ENCODE measurements at regions not wholly inside any gene's neighbourhood (a gene's known extent, or its start where the extent isn't known, plus 50 kb on each side); places are given as distances from the start of the nearest gene placed in this dataset.

GRCh38 chr14:71238835-71239234 lies 331.6 kb downstream of the PCNX1 start:
- H3K4me1 ChIP-seq (ENCODE audit: insufficient read depth): no peaks in the 10 kb centered on the region
- Mint-ChIP-seq H3K27ac (no peak overlapping the region), H3K4me1 (peaks cover 2% of the 10 kb centered on the region; the same call in 1 of the 3 replicates), H3K4me3 (no peak overlapping the region), H3K9me3 (no peaks in the 10 kb centered on the region), H3K36me3 (ENCODE audit: low read depth) (no peaks in the 10 kb centered on the region), H3K27me3 (ENCODE audit: insufficient read depth, low read depth, poor library complexity) (peaks cover 5% of the 10 kb centered on the region)
- no peak overlapping the region for H3K27ac ChIP-seq (ENCODE audit: low read depth)
- H3K4me2 ChIP-seq: no peak overlapping the region
- no peak overlapping the region for H2AFZ ChIP-seq
- no peaks in the 10 kb centered on the region for H3K36me3 ChIP-seq (ENCODE audit: insufficient read depth)
- H3F3A ChIP-seq (replicated peaks; ENCODE audit: low read depth): no peaks in the 10 kb centered on the region
- H3K79me2 ChIP-seq (replicated peaks; ENCODE audit: insufficient read depth): no peaks in the 10 kb centered on the region
- no peak for TF ChIP-seq CREB1 (CRISPR knock-in tag; IDR thresholded peaks at IDR 0.05; ENCODE audit: low read depth)
- no peak for TF ChIP-seq POLR2AphosphoS5 (IDR thresholded peaks at IDR 0.05; ENCODE audit: low read depth)
- TF ChIP-seq EZH2phosphoT487 (IDR thresholded peaks at IDR 0.05; ENCODE audit: unreplicated experiment): no peak
- TF ChIP-seq, protein P1, sequence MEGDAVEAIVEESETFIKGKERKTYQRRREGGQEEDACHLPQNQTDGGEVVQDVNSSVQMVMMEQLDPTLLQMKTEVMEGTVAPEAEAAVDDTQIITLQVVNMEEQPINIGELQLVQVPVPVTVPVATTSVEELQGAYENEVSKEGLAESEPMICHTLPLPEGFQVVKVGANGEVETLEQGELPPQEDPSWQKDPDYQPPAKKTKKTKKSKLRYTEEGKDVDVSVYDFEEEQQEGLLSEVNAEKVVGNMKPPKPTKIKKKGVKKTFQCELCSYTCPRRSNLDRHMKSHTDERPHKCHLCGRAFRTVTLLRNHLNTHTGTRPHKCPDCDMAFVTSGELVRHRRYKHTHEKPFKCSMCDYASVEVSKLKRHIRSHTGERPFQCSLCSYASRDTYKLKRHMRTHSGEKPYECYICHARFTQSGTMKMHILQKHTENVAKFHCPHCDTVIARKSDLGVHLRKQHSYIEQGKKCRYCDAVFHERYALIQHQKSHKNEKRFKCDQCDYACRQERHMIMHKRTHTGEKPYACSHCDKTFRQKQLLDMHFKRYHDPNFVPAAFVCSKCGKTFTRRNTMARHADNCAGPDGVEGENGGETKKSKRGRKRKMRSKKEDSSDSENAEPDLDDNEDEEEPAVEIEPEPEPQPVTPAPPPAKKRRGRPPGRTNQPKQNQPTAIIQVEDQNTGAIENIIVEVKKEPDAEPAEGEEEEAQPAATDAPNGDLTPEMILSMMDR (conservative IDR thresholded peaks at IDR 0.05; ENCODE audit: low read depth in 2 of 2): no peak
- no peak for TF ChIP-seq NANOG (IDR thresholded peaks at IDR 0.05; ENCODE audit: borderline replicate concordance)
- TF ChIP-seq JUNB (IDR thresholded peaks at IDR 0.05; ENCODE audit: unreplicated experiment): no peak
- TF ChIP-seq, protein P2, sequence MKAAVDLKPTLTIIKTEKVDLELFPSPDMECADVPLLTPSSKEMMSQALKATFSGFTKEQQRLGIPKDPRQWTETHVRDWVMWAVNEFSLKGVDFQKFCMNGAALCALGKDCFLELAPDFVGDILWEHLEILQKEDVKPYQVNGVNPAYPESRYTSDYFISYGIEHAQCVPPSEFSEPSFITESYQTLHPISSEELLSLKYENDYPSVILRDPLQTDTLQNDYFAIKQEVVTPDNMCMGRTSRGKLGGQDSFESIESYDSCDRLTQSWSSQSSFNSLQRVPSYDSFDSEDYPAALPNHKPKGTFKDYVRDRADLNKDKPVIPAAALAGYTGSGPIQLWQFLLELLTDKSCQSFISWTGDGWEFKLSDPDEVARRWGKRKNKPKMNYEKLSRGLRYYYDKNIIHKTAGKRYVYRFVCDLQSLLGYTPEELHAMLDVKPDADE (IDR thresholded peaks at IDR 0.05): no peak
- no peak for TF ChIP-seq REST (IDR thresholded peaks at IDR 0.05; ENCODE audit: unreplicated experiment)
- no peak for TF ChIP-seq ZNF331 (CRISPR knock-in tag; IDR thresholded peaks at IDR 0.05; ENCODE audit: low read depth)
- no peak for TF ChIP-seq STAT1 (IDR thresholded peaks at IDR 0.05; ENCODE audit: unreplicated experiment)
- TF ChIP-seq EZH2 (IDR thresholded peaks at IDR 0.05; ENCODE audit: low read depth, unreplicated experiment): no peak
- no peak for TF ChIP-seq ZNF114 (CRISPR knock-in tag; IDR thresholded peaks at IDR 0.05)
- TF ChIP-seq, protein P3, sequence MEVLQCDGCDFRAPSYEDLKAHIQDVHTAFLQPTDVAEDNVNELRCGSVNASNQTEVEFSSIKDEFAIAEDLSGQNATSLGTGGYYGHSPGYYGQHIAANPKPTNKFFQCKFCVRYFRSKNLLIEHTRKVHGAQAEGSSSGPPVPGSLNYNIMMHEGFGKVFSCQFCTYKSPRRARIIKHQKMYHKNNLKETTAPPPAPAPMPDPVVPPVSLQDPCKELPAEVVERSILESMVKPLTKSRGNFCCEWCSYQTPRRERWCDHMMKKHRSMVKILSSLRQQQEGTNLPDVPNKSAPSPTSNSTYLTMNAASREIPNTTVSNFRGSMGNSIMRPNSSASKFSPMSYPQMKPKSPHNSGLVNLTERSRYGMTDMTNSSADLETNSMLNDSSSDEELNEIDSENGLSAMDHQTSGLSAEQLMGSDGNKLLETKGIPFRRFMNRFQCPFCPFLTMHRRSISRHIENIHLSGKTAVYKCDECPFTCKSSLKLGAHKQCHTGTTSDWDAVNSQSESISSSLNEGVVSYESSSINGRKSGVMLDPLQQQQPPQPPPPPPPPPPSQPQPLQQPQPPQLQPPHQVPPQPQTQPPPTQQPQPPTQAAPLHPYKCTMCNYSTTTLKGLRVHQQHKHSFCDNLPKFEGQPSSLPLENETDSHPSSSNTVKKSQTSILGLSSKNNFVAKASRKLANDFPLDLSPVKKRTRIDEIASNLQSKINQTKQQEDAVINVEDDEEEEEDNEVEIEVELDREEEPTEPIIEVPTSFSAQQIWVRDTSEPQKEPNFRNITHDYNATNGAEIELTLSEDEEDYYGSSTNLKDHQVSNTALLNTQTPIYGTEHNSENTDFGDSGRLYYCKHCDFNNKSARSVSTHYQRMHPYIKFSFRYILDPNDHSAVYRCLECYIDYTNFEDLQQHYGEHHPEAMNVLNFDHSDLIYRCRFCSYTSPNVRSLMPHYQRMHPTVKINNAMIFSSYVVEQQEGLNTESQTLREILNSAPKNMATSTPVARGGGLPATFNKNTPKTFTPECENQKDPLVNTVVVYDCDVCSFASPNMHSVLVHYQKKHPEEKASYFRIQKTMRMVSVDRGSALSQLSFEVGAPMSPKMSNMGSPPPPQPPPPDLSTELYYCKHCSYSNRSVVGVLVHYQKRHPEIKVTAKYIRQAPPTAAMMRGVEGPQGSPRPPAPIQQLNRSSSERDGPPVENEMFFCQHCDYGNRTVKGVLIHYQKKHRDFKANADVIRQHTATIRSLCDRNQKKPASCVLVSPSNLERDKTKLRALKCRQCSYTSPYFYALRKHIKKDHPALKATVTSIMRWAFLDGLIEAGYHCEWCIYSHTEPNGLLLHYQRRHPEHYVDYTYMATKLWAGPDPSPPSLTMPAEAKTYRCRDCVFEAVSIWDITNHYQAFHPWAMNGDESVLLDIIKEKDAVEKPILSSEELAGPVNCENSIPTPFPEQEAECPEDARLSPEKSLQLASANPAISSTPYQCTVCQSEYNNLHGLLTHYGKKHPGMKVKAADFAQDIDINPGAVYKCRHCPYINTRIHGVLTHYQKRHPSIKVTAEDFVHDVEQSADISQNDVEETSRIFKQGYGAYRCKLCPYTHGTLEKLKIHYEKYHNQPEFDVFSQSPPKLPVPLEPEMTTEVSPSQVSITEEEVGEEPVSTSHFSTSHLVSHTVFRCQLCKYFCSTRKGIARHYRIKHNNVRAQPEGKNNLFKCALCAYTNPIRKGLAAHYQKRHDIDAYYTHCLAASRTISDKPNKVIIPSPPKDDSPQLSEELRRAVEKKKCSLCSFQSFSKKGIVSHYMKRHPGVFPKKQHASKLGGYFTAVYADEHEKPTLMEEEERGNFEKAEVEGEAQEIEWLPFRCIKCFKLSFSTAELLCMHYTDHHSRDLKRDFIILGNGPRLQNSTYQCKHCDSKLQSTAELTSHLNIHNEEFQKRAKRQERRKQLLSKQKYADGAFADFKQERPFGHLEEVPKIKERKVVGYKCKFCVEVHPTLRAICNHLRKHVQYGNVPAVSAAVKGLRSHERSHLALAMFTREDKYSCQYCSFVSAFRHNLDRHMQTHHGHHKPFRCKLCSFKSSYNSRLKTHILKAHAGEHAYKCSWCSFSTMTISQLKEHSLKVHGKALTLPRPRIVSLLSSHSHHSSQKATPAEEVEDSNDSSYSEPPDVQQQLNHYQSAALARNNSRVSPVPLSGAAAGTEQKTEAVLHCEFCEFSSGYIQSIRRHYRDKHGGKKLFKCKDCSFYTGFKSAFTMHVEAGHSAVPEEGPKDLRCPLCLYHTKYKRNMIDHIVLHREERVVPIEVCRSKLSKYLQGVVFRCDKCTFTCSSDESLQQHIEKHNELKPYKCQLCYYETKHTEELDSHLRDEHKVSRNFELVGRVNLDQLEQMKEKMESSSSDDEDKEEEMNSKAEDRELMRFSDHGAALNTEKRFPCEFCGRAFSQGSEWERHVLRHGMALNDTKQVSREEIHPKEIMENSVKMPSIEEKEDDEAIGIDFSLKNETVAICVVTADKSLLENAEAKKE (CRISPR knock-in tag; IDR thresholded peaks at IDR 0.05): no peak
- ATAC-seq (no peak), DNase-seq (ENCODE audit: low spot score) (no peak)
- H3K4me3 ChIP-seq: no peak overlapping the region
- 0 out of 2 replicates have a peak, but pooled peaks cover 5% of the 10 kb centered on the region for H3K9me2 ChIP-seq (ENCODE audit: insufficient read depth)
- H4K20me1 ChIP-seq (replicated peaks; ENCODE audit: insufficient read depth): no peaks in the 10 kb centered on the region
- H3K27me3 ChIP-seq (ENCODE audit: insufficient read depth): no peaks in the 10 kb centered on the region

Measured in GM23338 (cell line).